ENCODE measurements at regions not wholly inside any gene's neighbourhood (a gene's known extent, or its start where the extent isn't known, plus 50 kb on each side); places are given as distances from the start of the nearest gene placed in this dataset.

GRCh38 chr5:89041976-89042375, 159.0 kb upstream of the MEF2C start:
- TF ChIP-seq CTCF (IDR thresholded peaks at IDR 0.05) (no peak), ZFX (IDR thresholded peaks at IDR 0.05; ENCODE audit: borderline replicate concordance) (no peak)
